OCI-LY3 (cell line): ENCODE measurements at regions not wholly inside any gene's neighbourhood (a gene's known extent, or its start where the extent isn't known, plus 50 kb on each side); places are given as distances from the start of the nearest gene placed in this dataset.

Experiments
- H2AFZ ChIP-seq: fragments of 200-600, 300-600 bp; shearing (Covaris generic); 2 replicates; pipeline ENCODE4 v1.6.0; 2014; ENCODE audit warnings: antibody characterized with exemption, low read depth, low read length
- H3K27ac ChIP-seq: fragments of 200-600, 300-600 bp; sonication (generic); 2 replicates; pipeline ENCODE4 v1.5.1; 2014; ENCODE audit warnings: mild to moderate bottlenecking, low read length, moderate library complexity, mixed read lengths
- H3K27me3 ChIP-seq: fragments of 200-600, 300-600 bp; sonication (generic); 2 replicates; pipeline ENCODE4 v1.6.1; 2014; ENCODE audit warnings: low read depth, low read length, mixed read lengths
- H3K36me3 ChIP-seq: fragments of 200-600, 300-600 bp; sonication (generic); replicated peaks from 2 replicates; pipeline ENCODE3; 2014; ENCODE audit warnings: low read depth, low read length, mixed read lengths
- H3K4me1 ChIP-seq: fragments of 300-600, 200-600 bp; sonication (generic); 2 replicates; pipeline ENCODE4 v1.6.1; 2014; ENCODE audit warnings: low read length, mixed read lengths
- H3K4me2 ChIP-seq: fragments of 200-600, 300-600 bp; sonication (generic); 2 replicates; pipeline ENCODE4 v1.6.1; 2014; ENCODE audit warnings: low read length, mixed read lengths
- H3K4me3 ChIP-seq: fragments of 300-600, 200-600 bp; sonication (generic); 2 replicates; pipeline ENCODE4 v1.5.1; 2014; ENCODE audit warnings: antibody characterized with exemption, mild to moderate bottlenecking, low read length, moderate library complexity
- H3K79me2 ChIP-seq: fragments of 300-600, 200-600 bp; shearing (Covaris generic); 2 replicates; pipeline ENCODE4 v1.6.1; 2014; ENCODE audit warnings: mild to moderate bottlenecking, low read length, mixed read lengths
- H3K9ac ChIP-seq: fragments of 300-600, 200-600 bp; shearing (Covaris generic); 2 replicates; pipeline ENCODE4 v1.6.0; 2014; ENCODE audit warnings: mild to moderate bottlenecking, low read length, moderate library complexity
- H3K9me3 ChIP-seq: fragments of 200-600, 300-600 bp; shearing (Covaris generic); 2 replicates; pipeline ENCODE4 v1.6.1; 2014; ENCODE audit warnings: low read length, mixed read lengths; ENCODE audit not compliant: insufficient read depth
- H4K20me1 ChIP-seq: fragments of 200-600, 300-600 bp; sonication (generic); 2 replicates; pipeline ENCODE4 v1.6.1; 2016; ENCODE audit warnings: low read length, mixed read lengths; ENCODE audit not compliant: insufficient read depth
- EZH2phosphoT487 ChIP-seq: fragments of 200-600 bp; shearing (Covaris generic); IDR thresholded peaks from 2 replicates; pipeline ENCODE4 v1.6.1; 2018; ENCODE audit warnings: antibody characterized with exemption, mixed run types, low read depth
- TF ChIP-seq, protein P1 (sequence below): fragments of 200-600, 300-600 bp; sonication (generic); IDR thresholded peaks from 2 replicates; pipeline ENCODE4 v1.5.1; 2014; ENCODE audit warnings: antibody characterized with exemption, low read length, low read depth

DNA sequence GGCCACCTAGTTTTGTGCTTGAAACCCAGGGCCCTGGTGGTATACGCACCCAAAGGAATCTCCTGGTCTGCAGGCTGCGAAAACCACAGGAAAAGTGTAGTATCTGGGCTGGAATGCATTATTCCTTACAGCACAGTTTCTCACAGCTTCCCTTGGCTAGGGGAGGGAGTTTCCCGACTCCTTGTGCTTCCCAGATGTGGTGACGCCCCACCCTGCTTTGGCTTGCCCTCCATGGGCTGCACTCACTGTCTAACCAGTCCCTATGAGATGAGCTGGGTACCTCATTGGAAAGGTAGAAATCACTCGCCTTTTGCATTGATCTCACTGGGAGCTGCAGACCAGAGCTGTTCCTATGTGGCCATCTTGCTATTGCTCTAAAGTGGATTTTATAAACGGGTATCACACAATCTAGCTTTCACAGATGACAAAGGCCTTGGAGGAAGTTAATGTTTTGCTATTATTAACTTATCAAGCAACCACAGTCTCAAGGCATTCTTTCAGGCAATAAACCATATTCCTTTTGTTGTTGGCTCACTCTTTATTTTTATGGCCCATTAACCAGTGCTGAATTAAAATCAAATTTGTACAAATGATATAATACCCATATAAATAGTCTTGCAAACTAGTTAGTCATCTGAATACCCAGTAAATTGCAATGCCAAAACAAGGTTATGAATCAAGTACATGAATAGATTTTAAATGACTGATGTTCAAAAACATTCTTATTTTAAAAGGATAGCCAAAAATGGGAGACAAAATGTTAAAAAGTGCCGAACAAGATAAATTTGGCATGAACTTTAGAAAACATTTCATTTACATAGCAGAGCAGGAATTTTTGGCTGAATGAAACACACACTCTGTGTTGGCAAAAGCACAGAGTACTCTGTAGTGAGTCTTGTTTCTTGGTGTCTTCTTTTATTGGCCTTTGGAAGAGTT, 475.4 kb upstream of the ARGLU1 start:
- H3K79me2 ChIP-seq = no peaks in the 10 kb centered on the region
- no peaks in the 10 kb centered on the region for H3K36me3 ChIP-seq
- no peak overlapping the region for H3K27ac ChIP-seq
- H4K20me1 ChIP-seq = no peaks in the 10 kb centered on the region
- TF ChIP-seq, protein P1, sequence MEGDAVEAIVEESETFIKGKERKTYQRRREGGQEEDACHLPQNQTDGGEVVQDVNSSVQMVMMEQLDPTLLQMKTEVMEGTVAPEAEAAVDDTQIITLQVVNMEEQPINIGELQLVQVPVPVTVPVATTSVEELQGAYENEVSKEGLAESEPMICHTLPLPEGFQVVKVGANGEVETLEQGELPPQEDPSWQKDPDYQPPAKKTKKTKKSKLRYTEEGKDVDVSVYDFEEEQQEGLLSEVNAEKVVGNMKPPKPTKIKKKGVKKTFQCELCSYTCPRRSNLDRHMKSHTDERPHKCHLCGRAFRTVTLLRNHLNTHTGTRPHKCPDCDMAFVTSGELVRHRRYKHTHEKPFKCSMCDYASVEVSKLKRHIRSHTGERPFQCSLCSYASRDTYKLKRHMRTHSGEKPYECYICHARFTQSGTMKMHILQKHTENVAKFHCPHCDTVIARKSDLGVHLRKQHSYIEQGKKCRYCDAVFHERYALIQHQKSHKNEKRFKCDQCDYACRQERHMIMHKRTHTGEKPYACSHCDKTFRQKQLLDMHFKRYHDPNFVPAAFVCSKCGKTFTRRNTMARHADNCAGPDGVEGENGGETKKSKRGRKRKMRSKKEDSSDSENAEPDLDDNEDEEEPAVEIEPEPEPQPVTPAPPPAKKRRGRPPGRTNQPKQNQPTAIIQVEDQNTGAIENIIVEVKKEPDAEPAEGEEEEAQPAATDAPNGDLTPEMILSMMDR = no peak
- no peak for TF ChIP-seq EZH2phosphoT487
- H3K9ac ChIP-seq = no peak overlapping the region
- no peaks in the 10 kb centered on the region for H3K9me3 ChIP-seq
- H3K4me2 ChIP-seq = no peak overlapping the region
- H3K4me3 ChIP-seq = no peak overlapping the region
- no peak overlapping the region for H2AFZ ChIP-seq
- no peaks in the 10 kb centered on the region for H3K27me3 ChIP-seq
- H3K4me1 ChIP-seq = no peaks in the 10 kb centered on the region

DNA sequence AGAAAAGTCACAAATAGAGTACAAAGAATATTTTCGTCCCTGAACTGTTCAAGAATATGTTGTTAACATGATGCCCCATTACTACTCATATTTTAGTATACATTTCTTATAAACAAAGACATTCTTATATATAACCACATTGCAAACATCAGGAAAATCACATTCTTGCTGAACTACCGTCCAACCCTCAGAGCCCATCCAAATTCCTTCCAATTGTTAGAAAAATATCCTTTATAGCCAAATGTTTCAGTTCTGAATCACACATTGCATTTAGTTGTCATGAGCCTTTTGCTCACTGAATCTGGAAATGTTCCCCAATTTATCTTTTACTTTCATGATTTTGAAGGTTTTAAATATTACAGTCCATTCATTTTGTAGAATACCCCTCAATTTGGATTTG, 467.8 kb upstream of the ARGLU1 start:
- Histone ChIP-seq H4K20me1 (no peaks in the 10 kb centered on the region), H3K27me3 (no peaks in the 10 kb centered on the region), H3K4me1 (no peaks in the 10 kb centered on the region), H3K9me3 (no peaks in the 10 kb centered on the region), H3K36me3 (no peaks in the 10 kb centered on the region), H3K4me2 (no peak overlapping the region), H2AFZ (no peak overlapping the region), H3K27ac (no peak overlapping the region), H3K9ac (no peak overlapping the region), H3K79me2 (no peaks in the 10 kb centered on the region), H3K4me3 (no peak overlapping the region)
- no peak for TF ChIP-seq EZH2phosphoT487
- TF ChIP-seq, protein P1 = no peak

DNA sequence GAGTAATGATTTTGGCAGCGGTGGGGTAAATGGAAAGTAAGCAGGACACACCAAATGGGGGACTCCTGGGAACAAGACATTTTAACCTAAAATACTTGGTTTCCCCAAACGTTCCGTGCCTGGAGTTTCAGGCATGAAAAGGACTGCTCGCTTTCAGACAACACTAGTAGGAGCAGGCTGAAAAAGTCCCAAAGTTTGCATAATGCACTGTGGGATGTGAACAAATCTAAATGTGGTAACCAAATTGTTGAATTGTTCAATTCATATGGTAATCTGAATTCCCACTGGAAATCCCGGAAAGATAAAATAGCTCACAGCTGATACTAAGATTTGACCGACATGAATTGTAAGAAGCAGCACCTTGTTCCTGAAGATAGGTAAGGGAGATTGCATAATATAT, 467.2 kb upstream of the ARGLU1 start:
- no peak overlapping the region for H2AFZ ChIP-seq
- no peak overlapping the region for H3K4me3 ChIP-seq
- no peak overlapping the region for H3K9ac ChIP-seq
- no peak for TF ChIP-seq EZH2phosphoT487
- TF ChIP-seq, protein P1 = no peak
- no peaks in the 10 kb centered on the region for H3K4me1 ChIP-seq
- H3K27ac ChIP-seq = no peak overlapping the region
- H3K9me3 ChIP-seq = no peaks in the 10 kb centered on the region
- H3K36me3 ChIP-seq = no peaks in the 10 kb centered on the region
- no peak overlapping the region for H3K4me2 ChIP-seq
- H3K27me3 ChIP-seq = no peaks in the 10 kb centered on the region
- H3K79me2 ChIP-seq = no peaks in the 10 kb centered on the region
- no peaks in the 10 kb centered on the region for H4K20me1 ChIP-seq

GRCh38 chr13:107034236-107034872, 466.4 kb upstream of the ARGLU1 start:
- Histone ChIP-seq H3K4me1 (no peaks in the 10 kb centered on the region), H3K4me3 (no peak overlapping the region), H3K27ac (no peak overlapping the region), H2AFZ (no peak overlapping the region), H3K9ac (no peak overlapping the region), H3K4me2 (no peak overlapping the region), H3K36me3 (no peaks in the 10 kb centered on the region), H3K79me2 (no peaks in the 10 kb centered on the region), H3K9me3 (no peaks in the 10 kb centered on the region), H4K20me1 (no peaks in the 10 kb centered on the region), H3K27me3 (no peaks in the 10 kb centered on the region)
- TF ChIP-seq, protein P1 = no peak
- TF ChIP-seq EZH2phosphoT487 = no peak
